CD4-positive, alpha-beta T cell treated with Interleukin-17A for 1 hour (primary cell): ENCODE measurements at regions not wholly inside any gene's neighbourhood (a gene's known extent, or its start where the extent isn't known, plus 50 kb on each side); places are given as distances from the start of the nearest gene placed in this dataset.
"Not testable (repeated sequence)": the region's sequence is repeated elsewhere in the genome, so short reads cannot be mapped to it uniquely, and the experiment has no call there.

ENCODE experiments used
- DNase-seq: peaks from one replicate; pipeline ENCODE4 v3.0.0-alpha.2; 2020

- no peak for DNase-seq
Measured at GRCh38 chr12:74018849-74019248, 518.8 kb upstream of the ATXN7L3B start.

GRCh38 chr12:74021937-74022336 is 515.7 kb upstream of the ATXN7L3B start:
- no peak for DNase-seq

- DNase-seq, result no peak
Measured at GRCh38 chr12:74031045-74031444, 506.6 kb upstream of the ATXN7L3B start.

GRCh38 chr12:74033531-74033930 is 504.1 kb upstream of the ATXN7L3B start:
- DNase-seq, result no peak

- not testable (repeated sequence) for DNase-seq
Measured at GRCh38 chr12:74039138-74039537, 498.5 kb upstream of the ATXN7L3B start.

GRCh38 chr12:74043343-74043742 is 494.3 kb upstream of the ATXN7L3B start:
- DNase-seq, result no peak

GRCh38 chr12:74049348-74049747 is 488.3 kb upstream of the ATXN7L3B start:
- no peak for DNase-seq

- DNase-seq, result no peak
Measured at GRCh38 chr12:74051848-74052247, 485.8 kb upstream of the ATXN7L3B start.

GRCh38 chr12:74066476-74066875 is 471.2 kb upstream of the ATXN7L3B start:
- no peak for DNase-seq

- DNase-seq, result no peak
Measured at GRCh38 chr12:74071182-74071581, 466.5 kb upstream of the ATXN7L3B start.

- DNase-seq, result no peak
Measured at GRCh38 chr12:74076918-74077317, 460.7 kb upstream of the ATXN7L3B start.

GRCh38 chr12:74105434-74105833 is 432.2 kb upstream of the ATXN7L3B start:
- no peak for DNase-seq

GRCh38 chr12:74108729-74109128 is 428.9 kb upstream of the ATXN7L3B start:
- DNase-seq, result no peak

- DNase-seq, result no peak
Measured at GRCh38 chr12:74111688-74112360, 425.8 kb upstream of the ATXN7L3B start.

- no peak for DNase-seq
Measured at GRCh38 chr12:74119811-74120362, 417.7 kb upstream of the ATXN7L3B start.

GRCh38 chr12:74120644-74121043 is 417.0 kb upstream of the ATXN7L3B start:
- DNase-seq, result no peak

- DNase-seq, result no peak
Measured at GRCh38 chr12:74129702-74130101, 407.9 kb upstream of the ATXN7L3B start.

- DNase-seq, result no peak
Measured at GRCh38 chr12:74144396-74144795, 393.2 kb upstream of the ATXN7L3B start.

- no peak for DNase-seq
Measured at GRCh38 chr12:74145328-74145727, 392.3 kb upstream of the ATXN7L3B start.

- DNase-seq, result no peak
Measured at GRCh38 chr12:74148849-74149248, 388.8 kb upstream of the ATXN7L3B start.

- DNase-seq, result no peak
Measured at GRCh38 chr12:74152370-74152769, 385.3 kb upstream of the ATXN7L3B start.

GRCh38 chr12:74166096-74166495 is 371.5 kb upstream of the ATXN7L3B start:
- no peak for DNase-seq

- DNase-seq, result no peak
Measured at GRCh38 chr12:74169607-74170006, 368.0 kb upstream of the ATXN7L3B start.

GRCh38 chr12:74170645-74171477 is 366.8 kb upstream of the ATXN7L3B start:
- DNase-seq, result no peak
